ENCODE measurements at regions not wholly inside any gene's neighbourhood (a gene's known extent, or its start where the extent isn't known, plus 50 kb on each side); places are given as distances from the start of the nearest gene placed in this dataset.

DNA sequence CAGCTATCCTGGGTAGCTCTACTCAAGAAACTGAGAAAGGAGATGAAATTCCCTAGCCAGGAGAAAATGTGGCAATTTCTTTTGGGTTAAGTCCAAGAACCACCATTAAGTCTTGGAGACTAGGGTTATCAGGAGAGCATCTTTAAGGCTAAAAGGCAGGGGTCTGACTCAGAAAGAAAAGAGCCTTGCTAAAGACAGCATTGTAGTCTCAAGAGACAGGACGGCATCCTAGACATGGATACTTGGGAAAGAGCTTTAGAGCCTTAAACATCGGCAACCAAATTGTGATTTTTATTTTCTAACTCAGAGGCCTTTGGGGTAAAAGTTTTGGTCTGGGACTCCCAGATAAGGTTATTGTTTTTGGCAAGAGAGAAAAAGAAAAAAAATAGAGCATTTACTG lies 83.1 kb downstream of the FAS start:
- no peak overlapping the region for H3K4me3 ChIP-seq (ENCODE audit: insufficient read depth, low read depth, low read length)
- DNase-seq (ENCODE audit: low read depth), result no peak
- Mint-ChIP-seq H3K9me3 (ENCODE audit: unreplicated experiment) (no peaks in the 10 kb centered on the region), H3K36me3 (ENCODE audit: low read depth, unreplicated experiment) (no peaks in the 10 kb centered on the region), H3K27me3 (ENCODE audit: low read depth, unreplicated experiment) (peaks cover 2% of the 10 kb centered on the region), H3K27ac (ENCODE audit: unreplicated experiment) (no peak overlapping the region), H3K4me1 (ENCODE audit: low read depth, unreplicated experiment) (peaks cover 5% of the 10 kb centered on the region), H3K4me3 (ENCODE audit: unreplicated experiment) (no peak overlapping the region)
- no peaks in the 10 kb centered on the region for H3K9me3 ChIP-seq (ENCODE audit: insufficient read depth, low read depth, low read length)
- TF ChIP-seq EZH2 (IDR thresholded peaks at IDR 0.05; ENCODE audit: insufficient read depth, low read length), result no peak
- no peaks in the 10 kb centered on the region for H4K20me1 ChIP-seq (ENCODE audit: insufficient read depth, low read length)
- H3K9ac ChIP-seq (ENCODE audit: low read length), result no peak overlapping the region
- H3K27me3 ChIP-seq (ENCODE audit: insufficient read depth, low read length), result no peaks in the 10 kb centered on the region
- FAIRE-seq, result peak; percentile 37
- peak overlapping the region; percentile 11 for H3K4me2 ChIP-seq (ENCODE audit: low read length)
- no peak overlapping the region for H2AFZ ChIP-seq (ENCODE audit: low read depth, low read length)
- H3K79me2 ChIP-seq (ENCODE audit: insufficient read depth, low read length), result no peaks in the 10 kb centered on the region
- no peaks in the 10 kb centered on the region for H3K36me3 ChIP-seq (ENCODE audit: insufficient read depth, low read length)
- no peak overlapping the region for H3K27ac ChIP-seq (ENCODE audit: low read depth, low read length)
- H3K4me1 ChIP-seq (ENCODE audit: insufficient read depth, low read length), result peaks cover 10% of the 10 kb centered on the region

- H4K20me1 ChIP-seq (ENCODE audit: insufficient read depth, low read length), result no peaks in the 10 kb centered on the region
- no peak overlapping the region for H3K9ac ChIP-seq (ENCODE audit: low read length)
- H3K36me3 ChIP-seq (ENCODE audit: insufficient read depth, low read length), result no peaks in the 10 kb centered on the region
- peaks cover 2% of the 10 kb centered on the region for H3K27me3 Mint-ChIP-seq (ENCODE audit: low read depth, unreplicated experiment)
- no peak overlapping the region for H3K27ac Mint-ChIP-seq (ENCODE audit: unreplicated experiment)
- no peak for TF ChIP-seq CTCF (IDR thresholded peaks at IDR 0.05; ENCODE audit: insufficient read depth, low read depth, low read length)
- TF ChIP-seq EZH2 (IDR thresholded peaks at IDR 0.05; ENCODE audit: insufficient read depth, low read length), result no peak
- H3K4me3 Mint-ChIP-seq (ENCODE audit: unreplicated experiment), result no peak overlapping the region
- H2AFZ ChIP-seq (ENCODE audit: low read depth, low read length), result no peak overlapping the region
- no peaks in the 10 kb centered on the region for H3K27me3 ChIP-seq (ENCODE audit: insufficient read depth, low read length)
- H3K27ac ChIP-seq (ENCODE audit: low read depth, low read length), result no peak overlapping the region
- H3K9me3 Mint-ChIP-seq (ENCODE audit: unreplicated experiment), result no peaks in the 10 kb centered on the region
- no peak overlapping the region for H3K4me3 ChIP-seq (ENCODE audit: insufficient read depth, low read depth, low read length)
- H3K36me3 Mint-ChIP-seq (ENCODE audit: low read depth, unreplicated experiment), result no peaks in the 10 kb centered on the region
- no peaks in the 10 kb centered on the region for H3K79me2 ChIP-seq (ENCODE audit: insufficient read depth, low read length)
- no peak overlapping the region for H3K4me2 ChIP-seq (ENCODE audit: low read length)
- DNase-seq (ENCODE audit: low read depth) (no peak), FAIRE-seq (no peak)
- H3K9me3 ChIP-seq (ENCODE audit: insufficient read depth, low read depth, low read length), result no peaks in the 10 kb centered on the region
- H3K4me1 Mint-ChIP-seq (ENCODE audit: low read depth, unreplicated experiment), result peaks cover 2% of the 10 kb centered on the region
- peaks cover 10% of the 10 kb centered on the region for H3K4me1 ChIP-seq (ENCODE audit: insufficient read depth, low read length)
Observed at GRCh38 chr10:89069589-89069988, 79.0 kb downstream of the FAS start.

All from astrocyte (in vitro differentiated cells and primary cell).